ENCODE measurements at regions not wholly inside any gene's neighbourhood (a gene's known extent, or its start where the extent isn't known, plus 50 kb on each side); places are given as distances from the start of the nearest gene placed in this dataset.
"Not testable (repeated sequence)": the region's sequence is repeated elsewhere in the genome, so short reads cannot be mapped to it uniquely, and the experiment has no call there.

DNA sequence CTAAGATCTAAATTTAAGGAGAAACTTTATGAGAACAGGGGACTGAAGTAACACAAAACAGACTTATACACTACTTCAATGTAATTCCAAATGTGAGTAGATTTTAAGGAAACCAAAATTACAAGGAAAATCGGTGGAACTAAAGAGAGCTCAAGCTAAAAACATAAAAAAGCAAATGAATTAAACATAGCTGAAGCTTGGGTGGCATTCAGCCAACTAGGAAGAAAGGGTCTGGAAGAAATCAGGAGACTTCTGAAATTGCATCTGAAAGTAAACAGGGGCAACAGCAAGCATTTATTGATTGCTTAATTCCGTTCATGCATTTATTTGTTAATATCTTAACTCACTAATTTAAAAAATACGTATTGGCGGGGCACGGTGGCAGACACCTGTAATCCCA, 727.3 kb upstream of the PKDCC start:
- Histone ChIP-seq H3K36me3 (ENCODE audit: insufficient read depth, low read length) (no peaks in the 10 kb centered on the region), H3K9me3 (ENCODE audit: control insufficient read depth, insufficient read depth, low read length) (no peaks in the 10 kb centered on the region), H3K4me1 (ENCODE audit: insufficient read depth, low read length) (no peaks in the 10 kb centered on the region), H3K9ac (ENCODE audit: low read depth, low read length) (no peak overlapping the region)

DNA sequence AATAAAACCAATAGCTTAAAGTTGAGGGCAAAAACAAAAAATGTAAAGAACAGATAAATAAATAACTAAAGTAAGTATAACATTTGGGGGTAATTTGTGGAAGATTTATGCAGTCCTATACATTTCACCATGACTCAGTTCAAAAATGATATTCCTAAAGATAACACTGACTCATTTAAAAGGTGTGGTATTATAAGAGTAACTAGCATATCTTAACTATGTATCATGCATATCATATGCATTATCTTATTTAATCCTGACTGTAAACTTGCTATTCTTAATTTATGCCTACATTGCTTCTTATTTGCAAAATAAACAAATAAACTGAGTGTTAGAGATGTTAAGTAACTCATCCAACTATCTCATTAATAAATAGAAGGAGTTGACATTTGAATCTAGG, 726.5 kb upstream of the PKDCC start:
- Histone ChIP-seq H3K9me3 (ENCODE audit: control insufficient read depth, insufficient read depth, low read length) (no peaks in the 10 kb centered on the region), H3K4me1 (ENCODE audit: insufficient read depth, low read length) (no peaks in the 10 kb centered on the region), H3K36me3 (ENCODE audit: insufficient read depth, low read length) (no peaks in the 10 kb centered on the region), H3K9ac (ENCODE audit: low read depth, low read length) (no peak overlapping the region)

DNA sequence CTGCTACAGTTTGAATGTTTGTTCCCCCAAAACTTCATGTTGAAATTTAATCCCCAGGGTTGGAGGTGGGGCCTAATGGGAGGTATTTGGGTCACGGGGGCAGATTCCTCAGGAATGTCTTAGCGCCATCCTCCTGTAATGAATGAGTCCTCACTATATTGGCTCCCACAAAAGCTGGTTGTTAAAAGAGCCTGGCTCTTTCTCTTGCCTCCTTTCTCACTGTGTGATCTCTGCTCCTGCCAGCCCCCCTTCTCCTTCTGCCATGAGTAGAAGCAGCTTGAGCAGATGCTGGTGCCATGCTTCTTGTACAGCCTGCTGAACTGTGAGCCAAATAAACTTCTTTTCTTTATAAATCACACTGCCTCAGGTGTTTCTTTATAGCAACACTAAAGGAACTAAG, 721.0 kb upstream of the PKDCC start:
- Histone ChIP-seq H3K9me3 (ENCODE audit: control insufficient read depth, insufficient read depth, low read length) (no peaks in the 10 kb centered on the region), H3K4me1 (ENCODE audit: insufficient read depth, low read length) (no peaks in the 10 kb centered on the region; the same call in 1 of the 2 replicates), H3K36me3 (ENCODE audit: insufficient read depth, low read length) (no peaks in the 10 kb centered on the region), H3K9ac (ENCODE audit: low read depth, low read length) (no peak overlapping the region)

DNA sequence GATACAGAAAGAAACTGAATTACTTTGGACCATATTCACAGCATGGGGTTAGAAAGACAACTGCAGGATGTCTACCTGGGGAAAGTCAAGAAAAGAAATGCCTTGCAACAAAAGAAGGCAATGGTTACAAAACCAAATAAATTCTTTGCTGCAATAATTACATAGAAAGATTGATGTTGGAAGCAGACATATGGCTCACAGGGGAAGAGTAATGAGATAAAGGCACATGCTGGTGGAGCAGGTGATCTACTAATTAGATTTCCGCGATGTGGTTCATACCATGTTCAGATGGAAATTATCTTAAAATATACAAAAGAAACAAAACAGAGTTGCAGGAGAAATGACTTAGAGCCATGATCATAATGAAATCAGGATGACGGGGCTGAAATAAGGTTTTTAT, 718.8 kb upstream of the PKDCC start:
- Histone ChIP-seq H3K36me3 (ENCODE audit: insufficient read depth, low read length) (no peaks in the 10 kb centered on the region), H3K9me3 (ENCODE audit: control insufficient read depth, insufficient read depth, low read length) (no peaks in the 10 kb centered on the region), H3K4me1 (ENCODE audit: insufficient read depth, low read length) (no peaks in the 10 kb centered on the region; the same call in 1 of the 2 replicates)

GRCh38 chr2:41334159-41334558, 713.7 kb upstream of the PKDCC start:
- Histone ChIP-seq H3K9ac (ENCODE audit: low read depth, low read length) (no peak overlapping the region), H3K4me1 (ENCODE audit: insufficient read depth, low read length) (peaks cover 3% of the 10 kb centered on the region; the same call in 1 of the 2 replicates), H3K9me3 (ENCODE audit: control insufficient read depth, insufficient read depth, low read length) (no peaks in the 10 kb centered on the region), H3K36me3 (ENCODE audit: insufficient read depth, low read length) (no peaks in the 10 kb centered on the region)

More for the DNA sequence above, 718.8 kb upstream of the PKDCC start:
- H3K9ac ChIP-seq (ENCODE audit: low read depth, low read length), result no peak overlapping the region

DNA sequence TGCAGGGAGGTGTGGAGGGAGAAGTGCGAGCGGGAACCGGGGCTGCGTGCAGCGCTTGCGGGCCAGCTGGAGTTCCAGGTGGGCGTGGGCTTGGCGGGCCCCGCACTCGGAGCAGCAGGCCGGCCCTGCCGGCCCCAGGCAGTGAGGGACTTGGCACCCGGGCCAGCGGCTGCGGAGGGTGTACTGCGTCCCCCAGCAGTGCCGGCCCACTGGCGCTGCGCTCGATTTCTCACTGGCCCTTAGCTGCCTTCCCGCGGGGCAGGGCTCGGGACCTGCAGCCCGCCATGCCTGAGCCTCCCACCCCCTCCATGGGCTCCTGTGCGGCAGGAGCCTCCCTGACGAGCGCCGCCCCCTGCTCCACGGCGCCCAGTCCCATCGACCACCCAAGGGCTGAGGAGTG, 712.2 kb upstream of the PKDCC start:
- H3K4me1 ChIP-seq (ENCODE audit: insufficient read depth, low read length); H3K9me3 ChIP-seq (ENCODE audit: control insufficient read depth, insufficient read depth, low read length); H3K9ac ChIP-seq (ENCODE audit: low read depth, low read length); H3K36me3 ChIP-seq (ENCODE audit: insufficient read depth, low read length): not testable (repeated sequence)

DNA sequence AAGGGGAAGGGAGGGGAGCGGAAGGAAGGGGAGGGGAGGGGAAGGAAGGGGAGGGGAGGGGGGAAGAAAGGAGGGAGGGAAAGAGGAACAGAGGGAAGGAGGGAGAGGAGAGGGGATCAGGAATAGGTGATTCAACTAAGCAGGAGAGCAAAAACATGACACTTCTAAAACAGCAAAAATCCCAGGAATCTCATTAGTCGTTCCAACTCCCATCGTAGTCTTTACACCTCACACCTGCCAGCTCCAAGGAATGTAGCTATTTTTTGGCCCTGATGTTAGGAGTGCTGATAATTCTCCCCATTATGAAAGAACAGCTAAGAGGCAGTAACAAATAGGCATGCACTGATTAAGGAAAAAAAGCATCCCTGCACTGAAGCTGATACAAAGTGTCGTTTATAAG, 709.9 kb upstream of the PKDCC start:
- Histone ChIP-seq H3K9ac (ENCODE audit: low read depth, low read length) (no peak overlapping the region), H3K4me1 (ENCODE audit: insufficient read depth, low read length) (peaks cover 3% of the 10 kb centered on the region; the same call in 1 of the 2 replicates), H3K9me3 (ENCODE audit: control insufficient read depth, insufficient read depth, low read length) (no peaks in the 10 kb centered on the region), H3K36me3 (ENCODE audit: insufficient read depth, low read length) (no peaks in the 10 kb centered on the region)

DNA sequence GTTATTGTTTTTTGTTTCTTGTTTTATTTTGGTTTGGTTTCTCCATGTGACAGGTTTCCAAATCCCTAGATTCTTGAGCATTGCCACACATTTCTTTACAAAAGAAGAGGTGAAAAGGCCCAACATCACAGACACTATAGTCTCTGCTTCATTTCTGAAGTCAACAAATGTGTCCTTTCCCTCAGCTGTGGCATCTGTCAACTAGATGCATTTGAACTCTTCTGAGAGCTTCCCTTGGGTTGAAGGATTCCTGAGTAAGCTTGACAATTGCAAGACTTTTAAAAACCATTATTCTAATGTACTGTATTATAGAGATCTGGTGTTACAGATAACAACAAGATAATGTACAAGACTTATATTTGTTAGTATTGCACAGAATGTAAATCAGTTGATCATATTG, 703.3 kb upstream of the PKDCC start:
- Histone ChIP-seq H3K9ac (ENCODE audit: low read depth, low read length) (no peak overlapping the region), H3K36me3 (ENCODE audit: insufficient read depth, low read length) (no peaks in the 10 kb centered on the region), H3K4me1 (ENCODE audit: insufficient read depth, low read length) (no peaks in the 10 kb centered on the region), H3K9me3 (ENCODE audit: control insufficient read depth, insufficient read depth, low read length) (no peaks in the 10 kb centered on the region)

GRCh38 chr2:41353060-41353459, 694.8 kb upstream of the PKDCC start:
- no peak overlapping the region for H3K9ac ChIP-seq (ENCODE audit: low read depth, low read length)

GRCh38 chr2:41355794-41356193, 692.0 kb upstream of the PKDCC start:
- H3K36me3 ChIP-seq (ENCODE audit: insufficient read depth, low read length), result no peaks in the 10 kb centered on the region
- H3K9me3 ChIP-seq (ENCODE audit: control insufficient read depth, insufficient read depth, low read length), result no peaks in the 10 kb centered on the region; the same call in 1 of the 2 replicates
- H3K9ac ChIP-seq (ENCODE audit: low read depth, low read length), result no peak overlapping the region
- H3K4me1 ChIP-seq (ENCODE audit: insufficient read depth, low read length), result no peaks in the 10 kb centered on the region

More at GRCh38 chr2:41353060-41353459, 694.8 kb upstream of the PKDCC start:
- Histone ChIP-seq H3K9me3 (ENCODE audit: control insufficient read depth, insufficient read depth, low read length) (no peaks in the 10 kb centered on the region), H3K36me3 (ENCODE audit: insufficient read depth, low read length) (no peaks in the 10 kb centered on the region), H3K4me1 (ENCODE audit: insufficient read depth, low read length) (no peaks in the 10 kb centered on the region)

DNA sequence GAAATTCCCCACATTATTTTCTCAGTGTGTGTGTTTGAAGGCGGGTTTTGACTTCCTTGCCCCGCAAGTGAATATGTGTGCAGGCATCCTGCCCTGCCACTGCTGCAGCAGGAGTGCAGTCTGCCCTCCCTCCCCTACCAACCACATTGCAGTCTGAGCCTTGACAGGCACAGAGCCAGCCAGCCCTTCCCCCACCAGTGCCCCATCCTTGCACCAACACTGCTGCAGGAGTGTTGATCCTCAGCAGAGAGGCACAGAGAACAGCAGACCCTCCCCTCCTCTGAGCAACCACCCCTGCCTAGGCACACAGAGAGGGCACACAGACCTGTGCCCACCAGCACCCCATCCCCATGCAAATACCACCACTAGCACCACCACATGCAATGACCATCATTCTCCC, 683.0 kb upstream of the PKDCC start:
- H3K36me3 ChIP-seq (ENCODE audit: insufficient read depth, low read length), result no peaks in the 10 kb centered on the region
- no peaks in the 10 kb centered on the region for H3K4me1 ChIP-seq (ENCODE audit: insufficient read depth, low read length)
- peaks cover 7% of the 10 kb centered on the region; the same call in 1 of the 2 replicates for H3K9me3 ChIP-seq (ENCODE audit: control insufficient read depth, insufficient read depth, low read length)
- H3K9ac ChIP-seq (ENCODE audit: low read depth, low read length), result no peak overlapping the region

DNA sequence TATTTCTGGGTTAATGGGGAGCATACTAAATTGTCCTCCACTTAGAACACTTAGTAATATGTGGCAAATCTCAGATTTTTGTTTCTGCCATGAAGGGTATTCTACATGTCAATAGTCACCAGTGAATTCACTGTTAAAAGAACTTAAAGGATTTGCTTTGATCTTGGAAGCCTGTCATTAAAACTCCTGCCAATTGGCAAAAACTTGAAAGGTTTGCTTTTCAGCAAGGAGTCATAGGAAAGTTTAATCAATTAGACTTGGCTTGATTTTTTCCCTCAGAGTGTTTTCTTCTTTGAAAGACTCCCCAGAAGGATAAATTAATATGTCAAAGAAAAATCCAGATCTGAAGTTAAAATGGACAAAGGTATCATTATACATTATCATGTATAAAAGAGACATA, 671.9 kb upstream of the PKDCC start:
- Histone ChIP-seq H3K36me3 (ENCODE audit: insufficient read depth, low read length) (no peaks in the 10 kb centered on the region), H3K9me3 (ENCODE audit: control insufficient read depth, insufficient read depth, low read length) (0 out of 2 replicates have a peak, but pooled peaks cover 2% of the 10 kb centered on the region), H3K9ac (ENCODE audit: low read depth, low read length) (no peak overlapping the region), H3K4me1 (ENCODE audit: insufficient read depth, low read length) (no peaks in the 10 kb centered on the region)

GRCh38 chr2:41377837-41378236, 670.0 kb upstream of the PKDCC start:
- Histone ChIP-seq H3K9ac (ENCODE audit: low read depth, low read length) (no peak overlapping the region), H3K36me3 (ENCODE audit: insufficient read depth, low read length) (no peaks in the 10 kb centered on the region), H3K9me3 (ENCODE audit: control insufficient read depth, insufficient read depth, low read length) (0 out of 2 replicates have a peak, but pooled peaks cover 2% of the 10 kb centered on the region), H3K4me1 (ENCODE audit: insufficient read depth, low read length) (no peaks in the 10 kb centered on the region)

GRCh38 chr2:41378420-41378819, 669.4 kb upstream of the PKDCC start:
- Histone ChIP-seq H3K9me3 (ENCODE audit: control insufficient read depth, insufficient read depth, low read length) (0 out of 2 replicates have a peak, but pooled peaks cover 2% of the 10 kb centered on the region), H3K9ac (ENCODE audit: low read depth, low read length) (no peak overlapping the region), H3K4me1 (ENCODE audit: insufficient read depth, low read length) (no peaks in the 10 kb centered on the region), H3K36me3 (ENCODE audit: insufficient read depth, low read length) (no peaks in the 10 kb centered on the region)

GRCh38 chr2:41379496-41380221, 668.2 kb upstream of the PKDCC start:
- Histone ChIP-seq H3K9me3 (ENCODE audit: control insufficient read depth, insufficient read depth, low read length) (0 out of 2 replicates have a peak, but pooled peaks cover 2% of the 10 kb centered on the region), H3K4me1 (ENCODE audit: insufficient read depth, low read length) (no peaks in the 10 kb centered on the region), H3K9ac (ENCODE audit: low read depth, low read length) (no peak overlapping the region), H3K36me3 (ENCODE audit: insufficient read depth, low read length) (no peaks in the 10 kb centered on the region)

Measured in ES-I3 (cell line).